AG04449 (cell line): ENCODE measurements at regions not wholly inside any gene's neighbourhood (a gene's known extent, or its start where the extent isn't known, plus 50 kb on each side); places are given as distances from the start of the nearest gene placed in this dataset.
"Not testable (repeated sequence)": the region's sequence is repeated elsewhere in the genome, so short reads cannot be mapped to it uniquely, and the experiment has no call there.

ENCODE experiments used
- CTCF ChIA-PET: fragments of 350-600 bp; formaldehyde crosslinking; extraction: SDS; loops from one replicate; lab custom pipeline; 2021; ENCODE audit warnings: antibody characterized with exemption; lab: Yijun Ruan, JAX
- POLR2A ChIA-PET: fragments of 400-600, 350-600 bp; formaldehyde crosslinking; extraction: SDS; loops from one replicate; lab custom pipeline; 2020; ENCODE audit warnings: antibody characterized with exemption, inconsistent platforms; lab: Yijun Ruan, JAX
- DNase-seq: peaks from one replicate; pipeline ENCODE4 v3.0.0-alpha.2; 2010; ENCODE audit warnings: low read depth, low spot score
- H3K4me3 ChIP-seq: 2 replicates; pipeline ENCODE4 v1.5.1; 2011; ENCODE audit warnings: low read depth, mild to moderate bottlenecking, control low read depth, low read length
- CTCF ChIP-seq: IDR thresholded peaks from one replicate; pipeline ENCODE4 v1.5.1; 2011; ENCODE audit warnings: mild to moderate bottlenecking, moderate library complexity, low read length, control low read depth, inconsistent platforms; ENCODE audit not compliant: insufficient read depth; ENCODE audit errors: missing control alignments

- ChIA-PET CTCF (no interaction called here), POLR2A (no interaction called here)
- no peak for DNase-seq
- no peak for TF ChIP-seq CTCF
- H3K4me3 ChIP-seq, result no peak overlapping the region
These were observed 711.2 kb upstream of the NRP1 start for GRCh38 chr10:34045571-34046190.

- H3K4me3 ChIP-seq, result no peak overlapping the region
- CTCF ChIA-PET, result no interaction called here
These were observed 707.4 kb upstream of the NRP1 start for GRCh38 chr10:34041871-34042270.

GRCh38 chr10:34037499-34037898 is 703.0 kb upstream of the NRP1 start:
- POLR2A ChIA-PET, result no interaction called here
- H3K4me3 ChIP-seq, result no peak overlapping the region
- CTCF ChIA-PET, result interaction anchor here (0.7 kb wide), 1 partner anchor 20 kb away, joined by 3 read pairs; no protein-coding TSS in a partner anchor

More at GRCh38 chr10:34041871-34042270, 707.4 kb upstream of the NRP1 start:
- POLR2A ChIA-PET, result no interaction called here
- no peak for TF ChIP-seq CTCF
- no peak for DNase-seq

GRCh38 chr10:34035241-34035790 is 700.8 kb upstream of the NRP1 start:
- CTCF ChIA-PET, DNase-seq, H3K4me3 ChIP-seq, POLR2A ChIA-PET: not testable (repeated sequence)

More at GRCh38 chr10:34037499-34037898, 703.0 kb upstream of the NRP1 start:
- no peak for DNase-seq
- TF ChIP-seq CTCF, result no peak

GRCh38 chr10:34033078-34033477 is 698.6 kb upstream of the NRP1 start:
- TF ChIP-seq CTCF, result no peak
- DNase-seq, result no peak
- POLR2A ChIA-PET, result no interaction called here
- no peak overlapping the region for H3K4me3 ChIP-seq
- CTCF ChIA-PET, result no interaction called here

- no peak for DNase-seq
- CTCF ChIA-PET, result no interaction called here
- no peak overlapping the region for H3K4me3 ChIP-seq
- POLR2A ChIA-PET, result no interaction called here
- no peak for TF ChIP-seq CTCF
These were observed 698.1 kb upstream of the NRP1 start for GRCh38 chr10:34032564-34032963.

GRCh38 chr10:34031400-34031799 is 696.9 kb upstream of the NRP1 start:
- ChIA-PET POLR2A (no interaction called here), CTCF (no interaction called here)
- peak; percentile 23 for DNase-seq
- no peak for TF ChIP-seq CTCF
- no peak overlapping the region for H3K4me3 ChIP-seq
